GM13976 (cell line): ENCODE measurements at regions not wholly inside any gene's neighbourhood (a gene's known extent, or its start where the extent isn't known, plus 50 kb on each side); places are given as distances from the start of the nearest gene placed in this dataset.

Experiments used
- DNase-seq: peaks from one replicate; pipeline ENCODE4 v3.0.0; 2012; ENCODE audit warnings: low spot score
- CTCF ChIP-seq: IDR thresholded peaks from 2 replicates; pipeline ENCODE4 v1.5.1; 2012; ENCODE audit warnings: borderline replicate concordance, mild to moderate bottlenecking; ENCODE audit not compliant: insufficient read depth; ENCODE audit errors: extremely low read depth, missing control alignments, control extremely low read depth
- in situ Hi-C: fragments of 300-500 bp; cut with MboI; formaldehyde crosslinking; loops from one replicate; pipeline ENCODE4 v1.12.0; 2022; ENCODE audit warnings: low sequenced_read_pairs, mixed read lengths, inconsistent platforms; ENCODE audit not compliant: unreplicated experiment

GRCh38 chr3:7793786-7794185, 707.8 kb upstream of the LMCD1 start:
- in situ Hi-C loops: no loop called here
- TF ChIP-seq CTCF: no peak
- no peak for DNase-seq

GRCh38 chr3:7798276-7798675, 703.3 kb upstream of the LMCD1 start:
- DNase-seq: no peak
- no peak for TF ChIP-seq CTCF
- in situ Hi-C loops: no loop called here

- no peak for DNase-seq
- in situ Hi-C loops: no loop called here
- TF ChIP-seq CTCF: no peak
Observed at GRCh38 chr3:7800006-7800780, 701.4 kb upstream of the LMCD1 start.

GRCh38 chr3:7812490-7812889, 689.1 kb upstream of the LMCD1 start:
- no peak for DNase-seq
- TF ChIP-seq CTCF: no peak

GRCh38 chr3:7813365-7813764, 688.3 kb upstream of the LMCD1 start:
- TF ChIP-seq CTCF: no peak
- in situ Hi-C loops: no loop called here
- no peak for DNase-seq

More at GRCh38 chr3:7812490-7812889, 689.1 kb upstream of the LMCD1 start:
- in situ Hi-C loops: no loop called here

GRCh38 chr3:7817239-7817638, 684.4 kb upstream of the LMCD1 start:
- DNase-seq: no peak
- in situ Hi-C loops: no loop called here
- TF ChIP-seq CTCF: no peak
